Suprapubic skin (tissue), 4 donors: ENCODE measurements at regions not wholly inside any gene's neighbourhood (a gene's known extent, or its start where the extent isn't known, plus 50 kb on each side); places are given as distances from the start of the nearest gene placed in this dataset.

Experiments
- CTCF ChIP-seq, 2 donors: fragments of 200-600 bp in 1 of 2; fragments of 450-650 bp in 1 of 2; sonication (generic) in 1 of 2; IDR thresholded peaks; one replicate each; pipeline ENCODE4 v1.5.1; 2016 to 2019; ENCODE audit warnings: antibody characterized with exemption in 2 of 2, mild to moderate bottlenecking in 1 of 2, moderate library complexity in 1 of 2
- EP300 ChIP-seq: sonication (generic); formaldehyde crosslinking; IDR thresholded peaks from one replicate; pipeline ENCODE4 v1.6.1; 2017; ENCODE audit warnings: antibody characterized with exemption
- POLR2A ChIP-seq, 2 donors: fragments of 450-650 bp; IDR thresholded peaks; one replicate each; pipeline ENCODE4 v1.6.1; 2017; ENCODE audit warnings: antibody characterized with exemption in 2 of 2, mild to moderate bottlenecking in 2 of 2, moderate library complexity in 2 of 2
- POLR2AphosphoS5 ChIP-seq, 3 donors: sonication (generic); formaldehyde crosslinking; IDR thresholded peaks; one replicate each; pipeline ENCODE4 v1.6.1; 2017; ENCODE audit warnings: antibody characterized with exemption in 3 of 3

DNA sequence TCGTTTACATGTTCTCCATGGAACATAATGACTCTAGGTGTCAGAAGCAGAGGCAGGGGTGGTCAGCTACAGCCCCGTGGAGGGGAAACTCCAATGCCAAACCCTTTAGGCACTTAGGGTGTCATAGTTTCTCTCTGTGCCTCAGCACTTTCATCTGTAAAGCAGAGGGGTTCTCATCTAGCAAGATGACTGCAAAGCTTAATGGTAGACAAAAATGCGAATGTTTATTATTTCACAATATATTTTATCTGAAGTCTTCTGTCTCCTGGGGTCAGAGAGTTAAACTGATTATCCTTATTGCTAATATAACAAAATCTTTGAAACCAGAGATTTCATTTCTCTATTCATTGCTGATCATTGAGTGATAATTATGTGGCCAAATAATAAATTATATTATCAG lies 522.5 kb downstream of the TSN start:
- no peak for TF ChIP-seq EP300
- TF ChIP-seq POLR2AphosphoS5 (IDR thresholded peaks at IDR 0.05) = no peak
- no peak for TF ChIP-seq POLR2A (IDR thresholded peaks at IDR 0.05)
- no peak for TF ChIP-seq CTCF (IDR thresholded peaks at IDR 0.05)
